Stimulated activated CD8-positive, alpha-beta memory T cell treated with anti-CD3 and anti-CD28 coated beads, Interleukin-12 subunit alpha, Interleukin-12 subunit beta, amount 100 ng/mL, for 24 hours (primary cell): ENCODE measurements at regions not wholly inside any gene's neighbourhood (a gene's known extent, or its start where the extent isn't known, plus 50 kb on each side); places are given as distances from the start of the nearest gene placed in this dataset.

Source experiments
- DNase-seq: peaks from one replicate; pipeline ENCODE4 v3.0.0-alpha.2; 2020; ENCODE audit errors: extremely low read depth

- no peak for DNase-seq
Observed at GRCh38 chr13:29713839-29714238, 118.4 kb upstream of the SLC7A1 start.

- no peak for DNase-seq
Observed at GRCh38 chr13:29711776-29712175, 116.3 kb upstream of the SLC7A1 start.

GRCh38 chr13:29710511-29710910 lies 115.0 kb upstream of the SLC7A1 start:
- DNase-seq, result no peak

- no peak for DNase-seq
Observed at GRCh38 chr13:29709407-29710069, 114.0 kb upstream of the SLC7A1 start.

GRCh38 chr13:29707876-29708543 lies 112.5 kb upstream of the SLC7A1 start:
- DNase-seq, result peak; percentile 8

- DNase-seq, result no peak
Observed at GRCh38 chr13:29706923-29707322, 111.4 kb upstream of the SLC7A1 start.

GRCh38 chr13:29704648-29705047 lies 109.2 kb upstream of the SLC7A1 start:
- no peak for DNase-seq

- no peak for DNase-seq
Observed at GRCh38 chr13:29703421-29703820, 107.9 kb upstream of the SLC7A1 start.

- no peak for DNase-seq
Observed at GRCh38 chr13:29702912-29703351, 107.4 kb upstream of the SLC7A1 start.

- DNase-seq, result no peak
Observed at GRCh38 chr13:29698106-29698505, 102.6 kb upstream of the SLC7A1 start.

- DNase-seq, result no peak
Observed at GRCh38 chr13:29696606-29697005, 101.1 kb upstream of the SLC7A1 start.

- DNase-seq, result no peak
Observed at GRCh38 chr13:29693275-29693945, 97.9 kb upstream of the SLC7A1 start.

- DNase-seq, result no peak
Observed at GRCh38 chr13:29689548-29689947, 94.1 kb upstream of the SLC7A1 start.

GRCh38 chr13:29688193-29688592 lies 92.7 kb upstream of the SLC7A1 start:
- DNase-seq, result no peak

GRCh38 chr13:29684441-29684840 lies 89.0 kb upstream of the SLC7A1 start:
- DNase-seq, result no peak

GRCh38 chr13:29683041-29683440 lies 87.6 kb upstream of the SLC7A1 start:
- no peak for DNase-seq

- DNase-seq, result no peak
Observed at GRCh38 chr13:29681864-29682263, 86.4 kb upstream of the SLC7A1 start.

GRCh38 chr13:29679396-29680053 lies 84.0 kb upstream of the SLC7A1 start:
- DNase-seq, result no peak

- no peak for DNase-seq
Observed at GRCh38 chr13:29677627-29678026, 82.1 kb upstream of the SLC7A1 start.

- no peak for DNase-seq
Observed at GRCh38 chr13:29676941-29677452, 81.5 kb upstream of the SLC7A1 start.

GRCh38 chr13:29676535-29676934 lies 81.0 kb upstream of the SLC7A1 start:
- no peak for DNase-seq

- DNase-seq, result no peak
Observed at GRCh38 chr13:29674532-29674931, 79.0 kb upstream of the SLC7A1 start.
